HG03442 (cell line): ENCODE measurements at regions not wholly inside any gene's neighbourhood (a gene's known extent, or its start where the extent isn't known, plus 50 kb on each side); places are given as distances from the start of the nearest gene placed in this dataset.

ENCODE experiments used
- ATAC-seq: cut with Tn5 transposase; IDR thresholded peaks from one replicate; pipeline ENCODE4 v1.9.1; 2021; ENCODE audit warnings: mild to moderate bottlenecking, moderate library complexity; ENCODE audit not compliant: unreplicated experiment

- ATAC-seq, result no peak
These were observed 414.9 kb downstream of the PTPRU start for GRCh38 chr1:29651246-29651645.

DNA sequence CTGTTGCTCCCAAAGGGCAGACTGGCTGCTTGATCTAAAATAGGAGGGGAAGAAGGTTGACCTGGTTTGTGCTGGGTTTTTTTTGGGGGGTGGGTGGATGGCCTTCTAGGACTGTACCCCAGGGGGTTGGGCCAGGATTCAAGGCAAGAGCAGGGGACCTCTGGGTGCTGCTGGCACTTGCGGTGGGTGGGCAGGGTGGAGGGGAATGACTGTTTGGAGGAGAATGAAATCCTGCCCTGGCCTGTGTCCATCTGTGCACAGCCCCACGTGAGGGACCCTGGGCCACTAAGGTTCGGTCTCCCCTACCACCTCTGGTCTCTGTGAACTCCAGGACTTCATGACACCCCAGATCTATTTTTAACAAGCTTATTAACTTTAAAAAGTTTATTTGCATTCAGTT lies 414.2 kb downstream of the PTPRU start:
- no peak for ATAC-seq

GRCh38 chr1:29650041-29650400 lies 413.7 kb downstream of the PTPRU start:
- no peak for ATAC-seq

DNA sequence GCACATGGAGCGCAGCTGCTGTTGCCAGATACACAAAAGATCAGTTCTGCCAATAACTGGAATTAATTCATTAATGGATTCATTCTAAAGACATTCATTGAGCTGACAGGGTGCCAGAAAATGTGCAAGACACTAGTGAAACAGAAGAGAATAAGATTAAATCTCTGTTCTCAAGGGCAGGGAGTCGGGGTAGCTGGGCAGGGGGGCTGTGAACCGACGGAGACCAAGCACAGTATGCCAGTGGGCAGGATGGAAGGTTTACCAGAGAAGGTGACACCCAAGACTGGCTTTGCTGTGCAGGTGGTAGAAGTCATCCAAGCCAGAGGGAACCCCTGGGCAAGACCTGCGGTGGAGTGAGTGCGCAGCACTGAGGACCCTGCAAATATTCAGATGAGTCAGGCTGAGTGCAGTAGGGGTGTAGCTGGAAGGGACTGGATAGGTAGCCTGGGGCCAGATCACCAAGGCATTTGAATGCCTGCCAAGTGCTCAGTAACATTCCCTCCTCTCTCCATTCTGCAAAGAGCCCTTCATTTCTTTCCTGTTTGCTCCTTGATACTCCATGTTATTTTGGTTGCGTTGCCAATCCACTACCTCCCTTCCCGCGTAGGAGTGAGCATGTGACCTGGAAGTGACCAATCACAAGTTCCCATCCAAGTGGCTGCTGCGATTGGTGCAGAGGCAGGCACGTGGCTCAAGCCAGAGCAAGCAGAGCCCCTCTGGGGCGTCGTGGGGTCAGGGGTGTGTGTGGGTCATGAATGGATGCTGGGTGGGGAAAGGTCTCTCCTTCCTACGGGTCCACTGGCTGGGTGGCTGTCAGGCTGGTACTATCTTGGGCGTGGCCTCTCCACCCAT lies 413.1 kb downstream of the PTPRU start:
- no peak for ATAC-seq

DNA sequence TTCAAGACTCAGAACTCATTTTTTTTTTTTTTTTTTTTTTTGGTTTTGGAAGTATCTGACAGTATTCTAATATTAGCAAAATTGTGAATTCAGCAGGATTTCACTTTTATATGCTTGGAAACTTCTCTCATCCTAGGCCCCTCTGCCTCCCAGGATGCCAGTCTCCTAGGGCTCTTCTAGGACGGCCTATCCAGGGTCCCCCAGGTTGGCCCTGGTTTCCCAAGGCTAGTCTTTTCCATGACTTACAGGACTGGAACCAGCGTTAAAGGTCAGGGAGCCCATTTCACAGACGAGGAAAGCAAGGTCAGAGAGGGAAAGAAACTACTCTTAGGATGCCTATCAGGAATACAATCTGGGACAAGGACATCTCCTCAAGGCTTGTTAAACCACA lies 412.5 kb downstream of the PTPRU start:
- no peak for ATAC-seq

DNA sequence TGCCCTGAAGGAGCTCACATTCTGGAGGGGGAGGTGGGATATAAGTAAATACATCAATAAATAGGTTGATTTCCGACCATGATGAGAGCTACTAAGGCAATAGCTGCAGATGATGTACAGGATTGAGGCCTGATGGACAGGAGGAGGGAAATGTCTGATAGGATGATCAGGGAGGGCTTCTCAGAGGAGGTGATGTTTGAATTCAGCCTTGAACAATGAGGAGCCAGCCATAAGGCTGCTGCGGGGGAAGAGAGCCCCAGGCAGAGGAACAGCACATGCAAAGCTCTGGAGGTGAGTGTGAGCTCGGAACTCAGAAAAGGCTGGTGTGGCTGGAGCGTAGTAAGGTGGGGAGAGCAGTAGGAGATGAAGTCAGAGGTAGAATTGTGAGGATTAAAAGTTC lies 411.7 kb downstream of the PTPRU start:
- ATAC-seq, result no peak

GRCh38 chr1:29647581-29647980 lies 411.3 kb downstream of the PTPRU start:
- ATAC-seq, result no peak

- ATAC-seq, result no peak
These were observed 409.9 kb downstream of the PTPRU start for GRCh38 chr1:29646161-29646775.

- ATAC-seq, result no peak
These were observed 409.3 kb downstream of the PTPRU start for GRCh38 chr1:29645586-29645985.

GRCh38 chr1:29644812-29645211 lies 408.5 kb downstream of the PTPRU start:
- no peak for ATAC-seq

DNA sequence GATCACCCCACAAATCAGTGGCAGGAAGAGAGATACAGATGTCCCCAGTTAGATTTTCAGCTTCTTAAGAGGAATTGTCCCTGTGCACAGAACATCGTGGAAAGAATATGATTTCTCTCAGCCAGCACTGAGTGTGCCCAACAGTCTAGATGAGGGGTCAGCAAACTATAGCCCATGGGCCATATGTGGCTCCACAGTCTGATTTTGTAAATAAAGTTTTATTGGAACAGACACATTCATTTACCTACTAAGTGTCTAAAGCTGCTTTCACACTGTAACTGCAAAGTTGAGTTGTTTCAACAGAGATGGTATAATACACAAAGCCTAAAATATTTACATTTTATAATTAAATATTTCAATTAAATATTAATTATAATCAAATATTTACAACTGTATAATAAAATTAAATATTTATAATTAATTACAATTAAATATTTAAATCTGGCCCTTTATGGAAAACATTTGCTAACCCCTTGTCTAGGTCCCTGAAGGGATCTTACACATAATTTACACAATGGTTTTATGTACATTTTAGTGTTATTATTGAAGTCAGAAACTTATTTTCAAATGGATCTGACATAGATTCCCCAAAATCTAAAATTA lies 407.6 kb downstream of the PTPRU start:
- no peak for ATAC-seq

- ATAC-seq, result no peak
These were observed 407.0 kb downstream of the PTPRU start for GRCh38 chr1:29643281-29643680.

DNA sequence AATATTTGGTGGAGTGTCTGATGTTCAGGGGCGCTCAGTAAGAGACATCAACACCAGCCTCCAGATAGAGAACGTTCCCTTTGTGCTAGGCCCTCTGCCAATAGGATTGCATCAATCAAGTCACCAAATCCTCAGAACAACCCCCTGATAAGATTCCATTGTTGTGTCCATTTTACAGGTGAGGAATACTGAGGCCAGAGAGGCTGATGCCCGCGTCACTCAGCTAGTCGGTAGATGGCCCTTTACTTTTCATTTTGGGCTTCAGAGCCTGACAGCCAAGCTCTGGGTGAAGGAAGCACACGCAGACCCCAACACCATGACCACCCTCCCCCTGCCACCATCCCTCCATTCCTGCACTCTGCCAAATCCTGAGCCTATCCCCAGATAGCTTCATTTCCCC lies 406.2 kb downstream of the PTPRU start:
- ATAC-seq, result no peak

GRCh38 chr1:29641921-29642320 lies 405.6 kb downstream of the PTPRU start:
- ATAC-seq, result no peak

GRCh38 chr1:29640428-29640785 lies 404.1 kb downstream of the PTPRU start:
- ATAC-seq, result no peak

- no peak for ATAC-seq
These were observed 403.6 kb downstream of the PTPRU start for GRCh38 chr1:29639741-29640427.

DNA sequence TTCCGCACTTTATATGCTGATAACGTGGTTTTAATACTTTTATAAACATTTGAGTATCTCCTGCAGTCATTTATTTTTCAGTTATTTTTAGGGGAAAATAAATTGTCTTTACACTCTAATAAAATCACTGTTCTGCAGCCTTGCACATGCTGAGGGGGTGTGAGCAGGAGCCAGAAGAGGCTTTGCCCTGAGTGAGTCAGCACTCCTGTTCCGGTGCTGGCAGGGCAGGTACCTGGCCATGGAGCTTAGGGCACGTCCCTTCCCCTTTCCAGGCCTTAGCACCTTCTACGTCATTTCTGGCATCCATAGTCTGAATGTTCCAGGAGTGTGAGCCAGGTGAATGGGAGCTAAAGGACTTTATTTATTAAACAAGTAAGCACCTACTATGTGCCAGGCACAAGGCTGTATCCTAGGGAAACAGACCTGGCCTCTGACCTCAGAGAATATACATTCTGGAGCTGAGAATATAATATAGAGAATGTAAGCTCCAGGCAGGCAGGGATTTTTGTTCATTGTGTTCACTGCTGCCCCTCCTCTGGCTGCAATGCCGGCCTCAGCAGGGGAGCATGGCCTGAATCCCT lies 402.9 kb downstream of the PTPRU start:
- ATAC-seq, result no peak

GRCh38 chr1:29638281-29638680 lies 402.0 kb downstream of the PTPRU start:
- no peak for ATAC-seq

DNA sequence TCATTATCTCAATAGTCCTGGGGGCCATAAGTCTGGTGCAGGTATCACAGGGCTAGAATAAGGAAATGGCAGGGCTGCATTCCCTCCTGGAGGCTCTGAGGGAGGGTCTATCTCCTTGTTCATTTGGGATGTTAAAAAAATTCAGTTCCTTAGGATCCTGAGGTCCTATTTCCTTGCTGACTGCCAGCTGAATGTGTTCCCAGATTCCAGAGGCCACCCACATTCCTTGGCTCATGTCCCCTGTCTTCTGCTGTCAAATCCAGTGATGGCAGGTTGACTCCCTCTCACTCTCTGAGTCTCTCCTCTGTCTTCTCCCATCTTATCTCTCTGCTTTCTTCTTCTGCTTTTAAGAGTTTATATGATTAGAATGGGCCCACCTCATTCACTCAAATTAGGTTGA lies 400.6 kb downstream of the PTPRU start:
- ATAC-seq, result no peak

DNA sequence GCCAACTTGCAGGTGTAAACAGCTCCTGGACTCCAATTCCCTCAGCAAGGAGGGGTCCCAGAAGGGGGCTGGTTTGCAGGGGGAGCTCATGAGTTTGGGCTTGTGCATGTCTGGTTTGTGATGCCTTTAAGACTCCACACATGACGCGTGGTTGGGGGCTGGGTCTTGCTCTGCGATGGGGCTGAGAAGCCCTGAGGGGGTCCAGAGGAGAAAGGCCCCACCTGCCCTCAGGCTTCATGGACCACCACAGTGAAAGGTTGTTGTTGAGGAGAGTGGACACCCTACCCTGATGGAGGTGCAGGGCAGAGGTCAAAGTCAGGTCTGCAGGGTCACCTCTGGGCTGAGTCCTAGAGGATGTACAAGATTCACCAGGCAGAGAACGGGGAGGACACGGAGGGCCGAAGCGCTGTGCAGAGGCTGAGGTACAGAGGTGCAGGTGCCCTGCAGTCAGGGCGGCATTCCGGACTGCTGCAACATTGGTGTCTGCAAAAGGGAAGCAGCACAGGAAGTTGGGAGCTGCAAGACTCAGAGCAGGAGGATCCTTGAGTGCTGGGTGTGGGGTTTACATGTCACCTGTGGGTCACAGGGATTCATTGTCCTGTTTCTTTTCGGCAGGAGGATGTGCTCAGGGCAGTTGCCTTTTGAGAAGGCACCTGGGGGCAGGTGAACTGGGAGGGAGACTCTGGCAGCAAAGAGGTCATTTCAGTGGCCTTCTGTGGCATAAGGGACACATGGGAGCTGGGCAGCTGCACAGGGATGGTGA lies 399.4 kb downstream of the PTPRU start:
- ATAC-seq, result no peak
